ENCODE measurements at regions not wholly inside any gene's neighbourhood (a gene's known extent, or its start where the extent isn't known, plus 50 kb on each side); places are given as distances from the start of the nearest gene placed in this dataset.

GRCh38 chr3:154059833-154060232, 61.4 kb upstream of the ARHGEF26 start:
- DNase-seq (ENCODE audit: low read depth in 2 of 2), result no peak

- DNase-seq (ENCODE audit: low read depth in 2 of 2), result peak; percentile 15 to 17
Observed at GRCh38 chr3:154060238-154061000, 60.8 kb upstream of the ARHGEF26 start.

- DNase-seq (ENCODE audit: low read depth in 2 of 2), result no peak
Observed at GRCh38 chr3:154061001-154061370, 60.2 kb upstream of the ARHGEF26 start.

- DNase-seq (ENCODE audit: low read depth in 2 of 2), result no peak
Observed at GRCh38 chr3:154062513-154062912, 58.7 kb upstream of the ARHGEF26 start.

- DNase-seq (ENCODE audit: low read depth in 2 of 2), result no peak
Observed at GRCh38 chr3:154071146-154071545, 50.0 kb upstream of the ARHGEF26 start.
